ACHN (cell line): ENCODE measurements at regions not wholly inside any gene's neighbourhood (a gene's known extent, or its start where the extent isn't known, plus 50 kb on each side); places are given as distances from the start of the nearest gene placed in this dataset.

Experiments
- DNase-seq: peaks from one replicate; pipeline ENCODE4 v3.0.0-alpha.2; 2015
- in situ Hi-C: cut with HindIII; loops from 2 replicates; pipeline ENCODE4 v1.10.0; 2017; ENCODE audit warnings: low sequenced_read_pairs, low pct_ligation_motif_present, low pct_unique_long_range_greater_than_20kb

- in situ Hi-C loops, result no loop called here
- DNase-seq, result peak; percentile 5
Measured at GRCh38 chr4:166318810-166319525, 445.9 kb downstream of the TLL1 start.

- in situ Hi-C loops, result no loop called here
Measured at GRCh38 chr4:166323250-166323649, 450.2 kb downstream of the TLL1 start.

GRCh38 chr4:166324321-166324720 is 451.3 kb downstream of the TLL1 start:
- DNase-seq, result peak; percentile 44

More at GRCh38 chr4:166323250-166323649, 450.2 kb downstream of the TLL1 start:
- DNase-seq, result no peak

GRCh38 chr4:166335256-166335938 is 462.4 kb downstream of the TLL1 start:
- DNase-seq, result no peak
- in situ Hi-C loops, result no loop called here

More at GRCh38 chr4:166324321-166324720, 451.3 kb downstream of the TLL1 start:
- in situ Hi-C loops, result no loop called here

- no peak for DNase-seq
- in situ Hi-C loops, result no loop called here
Measured at GRCh38 chr4:166341992-166342391, 469.0 kb downstream of the TLL1 start.

GRCh38 chr4:166363198-166363597 is 490.2 kb downstream of the TLL1 start:
- in situ Hi-C loops, result no loop called here
- no peak for DNase-seq

- in situ Hi-C loops, result no loop called here
- DNase-seq, result no peak
Measured at GRCh38 chr4:166366012-166366411, 493.0 kb downstream of the TLL1 start.

GRCh38 chr4:166377578-166377977 is 504.5 kb downstream of the TLL1 start:
- in situ Hi-C loops, result no loop called here
- DNase-seq, result no peak

GRCh38 chr4:166386491-166387360 is 513.7 kb downstream of the TLL1 start:
- DNase-seq, result no peak
- in situ Hi-C loops, result no loop called here

- no peak for DNase-seq
- in situ Hi-C loops, result no loop called here
Measured at GRCh38 chr4:166391501-166391900, 518.5 kb downstream of the TLL1 start.

- in situ Hi-C loops, result no loop called here
- no peak for DNase-seq
Measured at GRCh38 chr4:166399021-166399420, 526.0 kb downstream of the TLL1 start.

GRCh38 chr4:166400270-166400894 is 527.3 kb downstream of the TLL1 start:
- DNase-seq, result no peak
- in situ Hi-C loops, result no loop called here

- DNase-seq, result no peak
- in situ Hi-C loops, result no loop called here
Measured at GRCh38 chr4:166413356-166413755, 540.3 kb downstream of the TLL1 start.

GRCh38 chr4:166414431-166414830 is 541.4 kb downstream of the TLL1 start:
- DNase-seq, result no peak
- in situ Hi-C loops, result no loop called here

- in situ Hi-C loops, result no loop called here
- no peak for DNase-seq
Measured at GRCh38 chr4:166415749-166416148, 542.7 kb downstream of the TLL1 start.

GRCh38 chr4:166421556-166422156 is 548.6 kb downstream of the TLL1 start:
- in situ Hi-C loops, result no loop called here
- DNase-seq, result no peak

GRCh38 chr4:166422475-166422874 is 549.4 kb downstream of the TLL1 start:
- peak; percentile 21 for DNase-seq
- in situ Hi-C loops, result no loop called here

GRCh38 chr4:166426300-166426863 is 553.3 kb downstream of the TLL1 start:
- in situ Hi-C loops, result no loop called here
- no peak for DNase-seq
